Liver (tissue), 8 donors: ENCODE measurements at regions not wholly inside any gene's neighbourhood (a gene's known extent, or its start where the extent isn't known, plus 50 kb on each side); places are given as distances from the start of the nearest gene placed in this dataset.

Experiments
- DNase-seq: peaks from one replicate; pipeline ENCODE4 v3.0.0-alpha.2; 2017; ENCODE audit warnings: low spot score
- H3K27ac ChIP-seq, 2 donors: one replicate each; pipeline ENCODE4 v1.7.0; 2013; ENCODE audit warnings: inconsistent platforms in 2 of 2, low read length in 2 of 2, control low read depth in 1 of 2, low read depth in 1 of 2, mild to moderate bottlenecking in 1 of 2
- H3K27me3 ChIP-seq, 4 donors: one replicate each; pipeline versions ENCODE4 v1.6.1 to v1.7.0; 2013; ENCODE audit warnings: low read length in 3 of 4, inconsistent platforms in 1 of 4, mild to moderate bottlenecking in 1 of 4, moderate library complexity in 1 of 4; ENCODE audit not compliant: control insufficient read depth in 4 of 4, insufficient read depth in 4 of 4
- H3K36me3 ChIP-seq, 4 donors: one replicate each; pipeline versions ENCODE4 v1.6.1 to v1.7.0; 2013; ENCODE audit warnings: low read length in 3 of 4, mild to moderate bottlenecking in 3 of 4, low read depth in 1 of 4, moderate library complexity in 1 of 4; ENCODE audit not compliant: control insufficient read depth in 4 of 4, insufficient read depth in 3 of 4
- H3K4me1 ChIP-seq, 4 donors: one replicate each; pipeline versions ENCODE4 v1.6.1 to v1.7.0; 2013; ENCODE audit warnings: low read length in 3 of 4, mild to moderate bottlenecking in 3 of 4, moderate library complexity in 1 of 4; ENCODE audit not compliant: control insufficient read depth in 4 of 4, insufficient read depth in 4 of 4
- H3K4me3 ChIP-seq, 3 donors: one replicate each; pipeline versions ENCODE4 v1.6.1 to v1.7.0; 2013; ENCODE audit warnings: low read length in 3 of 3, control low read depth in 1 of 3, low read depth in 1 of 3, mild to moderate bottlenecking in 1 of 3
- H3K9ac ChIP-seq, 2 donors: one replicate each; pipeline ENCODE4 v1.7.0; 2013; ENCODE audit warnings: low read length in 2 of 2, mild to moderate bottlenecking in 2 of 2, moderate library complexity in 2 of 2, control low read depth in 1 of 2, low read depth in 1 of 2
- H3K9me3 ChIP-seq, 4 donors: one replicate each; pipeline versions ENCODE4 v1.6.1 to v1.7.0; 2013; ENCODE audit warnings: low read length in 3 of 4; ENCODE audit not compliant: control insufficient read depth in 4 of 4
- ATF3 ChIP-seq: IDR thresholded peaks from 2 replicates; pipeline ENCODE4 v1.6.1; 2016; ENCODE audit warnings: antibody characterized with exemption
- CTCF ChIP-seq: fragments of 150-350 bp; IDR thresholded peaks from 2 replicates; pipeline ENCODE4 v1.5.1; 2017; ENCODE audit warnings: improper control_type of control experiment, low read depth, low read length; ENCODE audit not compliant: missing input control
- EGR1 ChIP-seq, 2 donors: IDR thresholded peaks; 2 replicates each; pipeline ENCODE4 v1.6.1; 2016 to 2018; ENCODE audit warnings: antibody characterized with exemption in 2 of 2, low read depth in 2 of 2
- FOXA1 ChIP-seq: IDR thresholded peaks from 2 replicates; pipeline ENCODE4 v1.6.1; 2016; ENCODE audit warnings: antibody characterized with exemption
- FOXA2 ChIP-seq: IDR thresholded peaks from 2 replicates; pipeline ENCODE4 v1.6.1; 2016; ENCODE audit warnings: antibody characterized with exemption
- GABPA ChIP-seq, 2 donors: IDR thresholded peaks in 1 of 2; conservative IDR thresholded peaks in 1 of 2; 2 replicates each; pipeline ENCODE4 v1.6.1; 2016; ENCODE audit warnings: antibody characterized with exemption in 2 of 2, mild to moderate bottlenecking in 1 of 2, moderate library complexity in 1 of 2
- HNF4A ChIP-seq, 2 donors: conservative IDR thresholded peaks; 2 replicates each; pipeline ENCODE4 v1.6.1; 2016; ENCODE audit warnings: antibody characterized with exemption in 2 of 2, mild to moderate bottlenecking in 2 of 2
- HNF4G ChIP-seq: IDR thresholded peaks from 2 replicates; pipeline ENCODE4 v1.6.1; 2016; ENCODE audit warnings: antibody characterized with exemption
- JUND ChIP-seq, 2 donors: IDR thresholded peaks; 2 replicates each; pipeline ENCODE4 v1.6.1; 2016; ENCODE audit warnings: antibody characterized with exemption in 2 of 2
- NR2F2 ChIP-seq: IDR thresholded peaks from 2 replicates; pipeline ENCODE4 v1.6.1; 2016; ENCODE audit warnings: antibody characterized with exemption
- RAD21 ChIP-seq, 2 donors: IDR thresholded peaks; 2 replicates each; pipeline ENCODE4 v1.6.1; 2016; ENCODE audit warnings: antibody characterized with exemption in 2 of 2, mild to moderate bottlenecking in 2 of 2
- REST ChIP-seq: IDR thresholded peaks from 2 replicates; pipeline ENCODE4 v1.6.1; 2016; ENCODE audit warnings: antibody characterized with exemption, mild to moderate bottlenecking
- SP1 ChIP-seq: IDR thresholded peaks from 2 replicates; pipeline ENCODE4 v1.6.1; 2018; ENCODE audit warnings: antibody characterized with exemption, mild to moderate bottlenecking
- TAF1 ChIP-seq: conservative IDR thresholded peaks from 2 replicates; pipeline ENCODE4 v1.6.1; 2016; ENCODE audit warnings: antibody characterized with exemption, mild to moderate bottlenecking
- YY1 ChIP-seq: IDR thresholded peaks from 2 replicates; pipeline ENCODE4 v1.6.1; 2016; ENCODE audit warnings: antibody characterized with exemption, mild to moderate bottlenecking
- WGBS: extraction: QIAGEN DNeasy Blood & Tissue Kit; methylation state at CpG from one replicate; pipeline ENCODE4 v1.1.7; 2013; 5-methylcytosine and 5-hydroxymethylcytosine counted together
- TF ChIP-seq, protein P1 (sequence below): IDR thresholded peaks from 2 replicates; pipeline ENCODE4 v1.6.1; 2016; ENCODE audit warnings: antibody characterized with exemption
- TF ChIP-seq, protein P2 (sequence below): IDR thresholded peaks from 2 replicates; pipeline ENCODE4 v1.6.1; 2016; ENCODE audit warnings: antibody characterized with exemption
- donor health status: healthy.
- donor health status: healthy.
- donor health status: healthy.
- donor health status: healthy.
- donor health status: healthy.

DNA sequence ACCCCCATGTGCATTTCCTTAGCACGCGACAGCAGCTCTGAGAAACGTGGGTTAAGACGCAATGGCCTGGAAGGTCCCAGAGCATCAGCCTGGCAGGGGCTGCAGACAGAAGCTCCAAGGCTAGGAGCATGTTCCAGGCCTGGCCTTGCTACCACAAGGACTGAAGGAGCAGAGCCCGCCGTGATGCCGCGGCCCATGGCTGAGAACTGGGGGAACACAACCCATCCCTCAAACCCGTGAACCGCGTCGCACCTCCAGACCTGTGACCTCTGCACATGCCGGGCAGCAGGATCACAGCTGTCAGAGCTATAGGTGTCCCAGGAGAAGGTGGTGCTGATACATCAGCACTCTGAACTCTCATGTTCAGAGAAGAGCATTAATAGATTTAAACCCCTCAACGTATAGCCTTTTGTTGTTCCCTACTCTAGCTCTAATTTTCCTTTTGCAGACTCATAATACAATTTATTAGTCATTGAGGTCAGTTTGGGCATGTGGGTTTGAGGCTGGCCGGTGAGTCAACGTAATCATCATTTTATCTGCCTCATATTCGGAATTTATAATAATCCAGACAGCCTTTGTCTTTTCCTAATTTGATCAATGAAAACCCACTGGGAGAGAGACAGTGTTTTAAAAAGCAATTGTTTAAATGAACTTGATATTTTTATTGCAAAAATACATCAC lies 222.5 kb upstream of the TCERG1L start (continued):
- TF ChIP-seq ATF3 (no peak), GABPA (IDR thresholded peaks at IDR 0.05 in 1 of 2, conservative IDR thresholded peaks at IDR 0.05 in 1 of 2) (no peak), FOXA1 (no peak), HNF4A (conservative IDR thresholded peaks at IDR 0.05) (no peak), YY1 (no peak), HNF4G (no peak)

- H3K4me3 ChIP-seq = no peak overlapping the region
- TF ChIP-seq, protein P1, sequence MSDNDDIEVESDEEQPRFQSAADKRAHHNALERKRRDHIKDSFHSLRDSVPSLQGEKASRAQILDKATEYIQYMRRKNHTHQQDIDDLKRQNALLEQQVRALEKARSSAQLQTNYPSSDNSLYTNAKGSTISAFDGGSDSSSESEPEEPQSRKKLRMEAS = no peak
- TF ChIP-seq HNF4G (no peak), CTCF (no peak), TAF1 (no peak), GABPA (IDR thresholded peaks at IDR 0.05 in 1 of 2, conservative IDR thresholded peaks at IDR 0.05 in 1 of 2) (no peak), EGR1 (IDR thresholded peaks at IDR 0.05; ENCODE audit: low read depth in 2 of 2) (no peak), SP1 (no peak), FOXA2 (no peak), ATF3 (no peak), FOXA1 (no peak), JUND (IDR thresholded peaks at IDR 0.05) (no peak), YY1 (no peak), HNF4A (conservative IDR thresholded peaks at IDR 0.05) (no peak), RAD21 (IDR thresholded peaks at IDR 0.05) (no peak), NR2F2 (no peak), REST (no peak)
- TF ChIP-seq, protein P2, sequence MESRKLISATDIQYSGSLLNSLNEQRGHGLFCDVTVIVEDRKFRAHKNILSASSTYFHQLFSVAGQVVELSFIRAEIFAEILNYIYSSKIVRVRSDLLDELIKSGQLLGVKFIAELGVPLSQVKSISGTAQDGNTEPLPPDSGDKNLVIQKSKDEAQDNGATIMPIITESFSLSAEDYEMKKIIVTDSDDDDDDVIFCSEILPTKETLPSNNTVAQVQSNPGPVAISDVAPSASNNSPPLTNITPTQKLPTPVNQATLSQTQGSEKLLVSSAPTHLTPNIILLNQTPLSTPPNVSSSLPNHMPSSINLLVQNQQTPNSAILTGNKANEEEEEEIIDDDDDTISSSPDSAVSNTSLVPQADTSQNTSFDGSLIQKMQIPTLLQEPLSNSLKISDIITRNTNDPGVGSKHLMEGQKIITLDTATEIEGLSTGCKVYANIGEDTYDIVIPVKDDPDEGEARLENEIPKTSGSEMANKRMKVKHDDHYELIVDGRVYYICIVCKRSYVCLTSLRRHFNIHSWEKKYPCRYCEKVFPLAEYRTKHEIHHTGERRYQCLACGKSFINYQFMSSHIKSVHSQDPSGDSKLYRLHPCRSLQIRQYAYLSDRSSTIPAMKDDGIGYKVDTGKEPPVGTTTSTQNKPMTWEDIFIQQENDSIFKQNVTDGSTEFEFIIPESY = no peak
- no peak for DNase-seq
- H3K27ac ChIP-seq = no peak overlapping the region
- no peaks in the 10 kb centered on the region for H3K36me3 ChIP-seq
- no peak overlapping the region for H3K9ac ChIP-seq
- H3K9me3 ChIP-seq = no peaks in the 10 kb centered on the region
- WGBS = 82% methylated on average over 11 of the region's 11 CpGs
- no peaks in the 10 kb centered on the region for H3K27me3 ChIP-seq
- H3K4me1 ChIP-seq = no peaks in the 10 kb centered on the region
These were observed 223.3 kb upstream of the TCERG1L start for GRCh38 chr10:131534836-131535235.
